ENCODE measurements at regions not wholly inside any gene's neighbourhood (a gene's known extent, or its start where the extent isn't known, plus 50 kb on each side); places are given as distances from the start of the nearest gene placed in this dataset.
A peak's percentile ranks its signal among the peaks of the same experiment; 100 is the strongest.

GRCh38 chr9:28770827-28771226 is 1197.5 kb upstream of the C9orf72 start:
- DNase-seq = no peak

GRCh38 chr9:28774433-28775235 is 1201.4 kb upstream of the C9orf72 start:
- DNase-seq = peak; percentile 20 to 41

- no peak for DNase-seq
These were observed 1206.0 kb upstream of the C9orf72 start for GRCh38 chr9:28779243-28779642.

- DNase-seq = no peak
These were observed 1208.2 kb upstream of the C9orf72 start for GRCh38 chr9:28781481-28781880.

GRCh38 chr9:28782630-28783029 is 1209.3 kb upstream of the C9orf72 start:
- DNase-seq = no peak

GRCh38 chr9:28792716-28793115 is 1219.4 kb upstream of the C9orf72 start:
- DNase-seq = no peak

- no peak for DNase-seq
These were observed 1226.6 kb upstream of the C9orf72 start for GRCh38 chr9:28799876-28800275.

GRCh38 chr9:28801144-28801799 is 1228.0 kb upstream of the C9orf72 start:
- DNase-seq = no peak

GRCh38 chr9:28805197-28805596 is 1231.9 kb upstream of the C9orf72 start:
- no peak for DNase-seq

GRCh38 chr9:28808042-28808441 is 1234.8 kb upstream of the C9orf72 start:
- DNase-seq = no peak

- no peak for DNase-seq
These were observed 1237.3 kb upstream of the C9orf72 start for GRCh38 chr9:28810388-28811075.

GRCh38 chr9:28820741-28821140 is 1247.5 kb upstream of the C9orf72 start:
- DNase-seq = no peak

- DNase-seq = no peak
These were observed 1248.0 kb upstream of the C9orf72 start for GRCh38 chr9:28821240-28821639.

GRCh38 chr9:28824432-28824963 is 1251.2 kb upstream of the C9orf72 start:
- DNase-seq = no peak

- no peak for DNase-seq
These were observed 1259.0 kb upstream of the C9orf72 start for GRCh38 chr9:28832168-28832770.

- DNase-seq = no peak
These were observed 1260.9 kb upstream of the C9orf72 start for GRCh38 chr9:28834156-28834555.

GRCh38 chr9:28839778-28840430 is 1266.6 kb upstream of the C9orf72 start:
- DNase-seq = no peak

GRCh38 chr9:28841775-28842174 is 1268.5 kb upstream of the C9orf72 start:
- no peak for DNase-seq

GRCh38 chr9:28847331-28847730 is 1274.0 kb upstream of the C9orf72 start:
- no peak for DNase-seq

GRCh38 chr9:28848671-28849070 is 1275.4 kb upstream of the C9orf72 start:
- no peak for DNase-seq

- peak; percentile 5 to 14 for DNase-seq
These were observed 1280.2 kb upstream of the C9orf72 start for GRCh38 chr9:28853477-28853876.

GRCh38 chr9:28866951-28867350 is 1293.7 kb upstream of the C9orf72 start:
- no peak for DNase-seq
